ENCODE measurements at regions not wholly inside any gene's neighbourhood (a gene's known extent, or its start where the extent isn't known, plus 50 kb on each side); places are given as distances from the start of the nearest gene placed in this dataset.

DNA sequence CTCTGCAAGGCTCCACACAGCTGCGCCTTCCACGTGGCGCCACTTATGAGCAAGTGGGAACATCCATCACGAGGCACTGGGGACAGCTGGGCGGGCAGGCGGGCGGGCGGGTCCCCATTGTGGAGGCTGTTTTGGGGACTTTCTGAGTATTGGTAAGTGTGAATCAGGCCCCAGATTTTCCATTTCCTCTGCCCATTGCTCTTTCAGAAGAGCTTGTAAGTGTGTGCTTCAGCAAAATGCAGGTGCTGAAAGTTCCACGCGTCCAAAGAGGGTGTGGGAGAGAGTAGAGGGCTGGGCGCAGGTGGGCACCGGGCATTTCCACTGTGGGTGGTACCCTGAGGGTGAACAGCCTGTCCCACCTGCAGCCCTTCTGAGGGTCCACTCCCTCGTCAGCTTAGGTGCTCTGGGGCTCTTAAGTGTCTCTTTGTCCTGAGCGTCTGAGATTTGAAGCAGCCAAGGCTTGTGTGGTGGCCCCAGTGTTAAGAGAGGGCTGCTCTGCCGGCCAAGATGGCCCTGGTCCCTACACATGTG is 177.1 kb downstream of the RPLP1 start (continued):
- TF ChIP-seq, protein P1, sequence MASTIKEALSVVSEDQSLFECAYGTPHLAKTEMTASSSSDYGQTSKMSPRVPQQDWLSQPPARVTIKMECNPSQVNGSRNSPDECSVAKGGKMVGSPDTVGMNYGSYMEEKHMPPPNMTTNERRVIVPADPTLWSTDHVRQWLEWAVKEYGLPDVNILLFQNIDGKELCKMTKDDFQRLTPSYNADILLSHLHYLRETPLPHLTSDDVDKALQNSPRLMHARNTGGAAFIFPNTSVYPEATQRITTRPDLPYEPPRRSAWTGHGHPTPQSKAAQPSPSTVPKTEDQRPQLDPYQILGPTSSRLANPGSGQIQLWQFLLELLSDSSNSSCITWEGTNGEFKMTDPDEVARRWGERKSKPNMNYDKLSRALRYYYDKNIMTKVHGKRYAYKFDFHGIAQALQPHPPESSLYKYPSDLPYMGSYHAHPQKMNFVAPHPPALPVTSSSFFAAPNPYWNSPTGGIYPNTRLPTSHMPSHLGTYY (CRISPR knock-in tag; IDR thresholded peaks at IDR 0.05): no peak
- TF ChIP-seq NR1H2 (CRISPR knock-in tag; IDR thresholded peaks at IDR 0.05) (no peak), TCF7 (CRISPR knock-in tag; IDR thresholded peaks at IDR 0.05; ENCODE audit: low read depth) (no peak), ETV6 (CRISPR knock-in tag; IDR thresholded peaks at IDR 0.05) (no peak)

DNA sequence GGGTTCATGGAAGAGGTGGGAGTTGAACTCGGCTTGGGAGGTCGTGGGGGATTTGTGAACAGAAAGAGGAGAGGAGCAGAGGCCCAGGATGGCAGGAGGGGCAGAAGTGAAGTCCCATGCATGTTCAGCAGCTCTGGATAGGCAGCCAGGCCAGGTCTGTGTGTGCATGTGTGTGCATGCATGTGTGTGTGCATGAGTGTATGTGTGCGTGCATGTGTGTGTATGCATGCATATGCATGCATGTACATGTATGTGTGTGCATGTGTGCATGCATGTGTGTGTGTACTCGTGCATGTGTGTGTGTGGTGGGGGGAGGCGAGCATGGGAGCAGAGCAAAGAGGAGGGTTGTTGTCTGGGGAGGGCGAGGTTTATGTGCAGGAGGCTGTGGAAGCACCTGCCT is 178.4 kb downstream of the RPLP1 start:
- Mint-ChIP-seq H3K4me3 (no peak overlapping the region), H3K27ac (no peak overlapping the region), H3K4me1 (no peaks in the 10 kb centered on the region), H3K36me3 (no peaks in the 10 kb centered on the region), H3K9me3 (peaks cover 3% of the 10 kb centered on the region; the same call in 1 of the 2 replicates), H3K27me3 (ENCODE audit: low read depth) (no peaks in the 10 kb centered on the region)
- ATAC-seq (no peak), DNase-seq (ENCODE audit: low spot score) (no peak)
- no peak for TF ChIP-seq IRF2 (CRISPR knock-in tag; IDR thresholded peaks at IDR 0.05; ENCODE audit: borderline replicate concordance, low read depth)
- no peak for TF ChIP-seq FOXP1 (CRISPR knock-in tag; IDR thresholded peaks at IDR 0.05; ENCODE audit: borderline replicate concordance)
- ChIA-PET POLR2A (no interaction called here), CTCF (no interaction called here)

DNA sequence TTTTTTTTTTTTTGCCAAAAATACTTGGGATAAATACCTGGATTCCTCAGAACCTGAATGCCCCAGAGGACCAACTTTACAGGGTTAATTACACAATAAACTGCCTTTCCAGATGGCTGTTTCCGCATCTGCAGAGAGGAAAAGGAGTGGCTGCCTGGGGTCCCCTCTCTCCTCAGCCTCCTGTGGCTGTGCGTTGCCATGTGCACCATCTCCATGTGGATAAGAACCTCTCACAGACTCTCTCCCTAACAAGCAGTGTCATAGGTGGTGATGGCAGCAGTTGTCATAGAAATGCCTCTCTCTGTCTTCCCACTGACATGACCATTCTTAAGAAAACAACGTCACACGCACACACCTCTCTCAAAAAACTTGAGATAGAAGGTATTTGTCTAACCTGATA is 179.4 kb downstream of the RPLP1 start:
- TF ChIP-seq, protein P2, sequence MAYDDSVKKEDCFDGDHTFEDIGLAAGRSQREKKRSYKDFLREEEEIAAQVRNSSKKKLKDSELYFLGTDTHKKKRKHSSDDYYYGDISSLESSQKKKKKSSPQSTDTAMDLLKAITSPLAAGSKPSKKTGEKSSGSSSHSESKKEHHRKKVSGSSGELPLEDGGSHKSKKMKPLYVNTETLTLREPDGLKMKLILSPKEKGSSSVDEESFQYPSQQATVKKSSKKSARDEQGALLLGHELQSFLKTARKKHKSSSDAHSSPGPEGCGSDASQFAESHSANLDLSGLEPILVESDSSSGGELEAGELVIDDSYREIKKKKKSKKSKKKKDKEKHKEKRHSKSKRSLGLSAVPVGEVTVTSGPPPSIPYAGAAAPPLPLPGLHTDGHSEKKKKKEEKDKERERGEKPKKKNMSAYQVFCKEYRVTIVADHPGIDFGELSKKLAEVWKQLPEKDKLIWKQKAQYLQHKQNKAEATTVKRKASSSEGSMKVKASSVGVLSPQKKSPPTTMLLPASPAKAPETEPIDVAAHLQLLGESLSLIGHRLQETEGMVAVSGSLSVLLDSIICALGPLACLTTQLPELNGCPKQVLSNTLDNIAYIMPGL (CRISPR knock-in tag; IDR thresholded peaks at IDR 0.05): no peak
- TF ChIP-seq NFYB (CRISPR knock-in tag; conservative IDR thresholded peaks at IDR 0.05; ENCODE audit: low read depth) (no peak), NFATC4 (CRISPR knock-in tag; IDR thresholded peaks at IDR 0.05) (no peak), ZNF671 (CRISPR knock-in tag; IDR thresholded peaks at IDR 0.05) (no peak), ZNF219 (CRISPR knock-in tag; IDR thresholded peaks at IDR 0.05; ENCODE audit: borderline replicate concordance) (no peak), ZNF317 (CRISPR knock-in tag; IDR thresholded peaks at IDR 0.05; ENCODE audit: borderline replicate concordance, low read depth) (no peak), ATF1 (CRISPR knock-in tag; IDR thresholded peaks at IDR 0.05) (no peak)
- TF ChIP-seq, protein P3, sequence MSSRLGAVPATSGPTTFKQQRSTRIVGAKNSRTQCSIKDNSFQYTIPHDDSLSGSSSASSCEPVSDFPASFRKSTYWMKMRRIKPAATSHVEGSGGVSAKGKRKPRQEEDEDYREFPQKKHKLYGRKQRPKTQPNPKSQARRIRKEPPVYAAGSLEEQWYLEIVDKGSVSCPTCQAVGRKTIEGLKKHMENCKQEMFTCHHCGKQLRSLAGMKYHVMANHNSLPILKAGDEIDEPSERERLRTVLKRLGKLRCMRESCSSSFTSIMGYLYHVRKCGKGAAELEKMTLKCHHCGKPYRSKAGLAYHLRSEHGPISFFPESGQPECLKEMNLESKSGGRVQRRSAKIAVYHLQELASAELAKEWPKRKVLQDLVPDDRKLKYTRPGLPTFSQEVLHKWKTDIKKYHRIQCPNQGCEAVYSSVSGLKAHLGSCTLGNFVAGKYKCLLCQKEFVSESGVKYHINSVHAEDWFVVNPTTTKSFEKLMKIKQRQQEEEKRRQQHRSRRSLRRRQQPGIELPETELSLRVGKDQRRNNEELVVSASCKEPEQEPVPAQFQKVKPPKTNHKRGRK (CRISPR knock-in tag; IDR thresholded peaks at IDR 0.05; ENCODE audit: borderline replicate concordance): no peak
- TF ChIP-seq, protein P4, sequence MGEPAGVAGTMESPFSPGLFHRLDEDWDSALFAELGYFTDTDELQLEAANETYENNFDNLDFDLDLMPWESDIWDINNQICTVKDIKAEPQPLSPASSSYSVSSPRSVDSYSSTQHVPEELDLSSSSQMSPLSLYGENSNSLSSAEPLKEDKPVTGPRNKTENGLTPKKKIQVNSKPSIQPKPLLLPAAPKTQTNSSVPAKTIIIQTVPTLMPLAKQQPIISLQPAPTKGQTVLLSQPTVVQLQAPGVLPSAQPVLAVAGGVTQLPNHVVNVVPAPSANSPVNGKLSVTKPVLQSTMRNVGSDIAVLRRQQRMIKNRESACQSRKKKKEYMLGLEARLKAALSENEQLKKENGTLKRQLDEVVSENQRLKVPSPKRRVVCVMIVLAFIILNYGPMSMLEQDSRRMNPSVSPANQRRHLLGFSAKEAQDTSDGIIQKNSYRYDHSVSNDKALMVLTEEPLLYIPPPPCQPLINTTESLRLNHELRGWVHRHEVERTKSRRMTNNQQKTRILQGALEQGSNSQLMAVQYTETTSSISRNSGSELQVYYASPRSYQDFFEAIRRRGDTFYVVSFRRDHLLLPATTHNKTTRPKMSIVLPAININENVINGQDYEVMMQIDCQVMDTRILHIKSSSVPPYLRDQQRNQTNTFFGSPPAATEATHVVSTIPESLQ (CRISPR knock-in tag; IDR thresholded peaks at IDR 0.05): no peak
- ChIA-PET CTCF (no interaction called here), POLR2A (no interaction called here)
- Mint-ChIP-seq H3K4me3 (no peak overlapping the region), H3K9me3 (peaks cover 3% of the 10 kb centered on the region; the same call in 1 of the 2 replicates), H3K4me1 (no peaks in the 10 kb centered on the region), H3K36me3 (no peaks in the 10 kb centered on the region), H3K27ac (no peak overlapping the region), H3K27me3 (ENCODE audit: low read depth) (no peaks in the 10 kb centered on the region)
- ATAC-seq (no peak), DNase-seq (ENCODE audit: low spot score) (no peak)

Measured in WTC11 (cell line).